ENCODE measurements at regions not wholly inside any gene's neighbourhood (a gene's known extent, or its start where the extent isn't known, plus 50 kb on each side); places are given as distances from the start of the nearest gene placed in this dataset.
"Not testable (repeated sequence)": the region's sequence is repeated elsewhere in the genome, so short reads cannot be mapped to it uniquely, and the experiment has no call there.

DNA sequence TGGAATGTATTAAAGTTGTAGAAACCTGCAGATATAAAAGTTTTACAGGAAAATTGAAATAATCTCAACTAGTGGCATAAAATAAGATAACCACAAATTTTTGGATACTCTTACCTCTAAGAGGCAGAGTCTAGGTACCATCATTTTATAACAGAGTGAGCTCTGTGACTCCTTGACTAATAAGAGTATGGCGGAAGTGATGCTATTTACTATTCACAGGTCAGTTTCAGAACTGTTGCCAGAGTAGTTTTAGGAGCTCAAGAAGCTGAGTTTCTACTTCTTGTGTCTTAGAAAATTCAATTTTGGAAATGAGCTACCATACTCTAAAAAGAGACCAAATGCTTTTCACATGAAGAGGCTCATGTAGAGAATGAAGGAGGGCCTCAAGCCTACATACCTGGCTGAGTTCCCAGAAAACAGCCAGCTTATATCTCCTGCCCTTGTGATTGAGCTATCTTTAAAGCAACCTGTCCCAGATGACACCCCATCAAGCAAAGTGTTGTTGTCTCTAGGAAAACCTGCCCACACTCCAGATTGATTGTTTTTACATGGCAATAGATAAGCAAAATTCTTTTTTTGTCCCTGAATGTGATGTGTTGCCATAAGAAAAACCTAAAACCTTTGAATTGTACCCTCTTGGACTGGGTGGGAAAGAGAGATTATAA, 712.8 kb upstream of the CNTN5 start:
- no peaks in the 10 kb centered on the region for H3K4me1 ChIP-seq (ENCODE audit: control insufficient read depth, insufficient read depth, low read length)
- H3K9me3 ChIP-seq (ENCODE audit: control insufficient read depth, low read depth, low read length): no peaks in the 10 kb centered on the region

GRCh38 chr11:98330306-98330705, 690.4 kb upstream of the CNTN5 start:
- H3K4me1 ChIP-seq (ENCODE audit: control insufficient read depth, insufficient read depth, low read length); H3K4me3 ChIP-seq (ENCODE audit: low read length); DNase-seq; H3K9me3 ChIP-seq (ENCODE audit: control insufficient read depth, low read depth, low read length); H3K27ac ChIP-seq (ENCODE audit: low read length); H3K36me3 ChIP-seq (ENCODE audit: control insufficient read depth, insufficient read depth, low read length); H3K27me3 ChIP-seq (ENCODE audit: control insufficient read depth, insufficient read depth, low read length): not testable (repeated sequence)
- WGBS (ENCODE audit: insufficient coverage, low lambda C conversion rate): no CpG with 5 or more reads among the region's 12 CpGs

More for the DNA sequence above, 712.8 kb upstream of the CNTN5 start:
- Histone ChIP-seq H3K36me3 (ENCODE audit: control insufficient read depth, insufficient read depth, low read length) (no peaks in the 10 kb centered on the region), H3K27ac (ENCODE audit: low read length) (no peak overlapping the region), H3K4me3 (ENCODE audit: low read length) (no peak overlapping the region), H3K27me3 (ENCODE audit: control insufficient read depth, insufficient read depth, low read length) (no peaks in the 10 kb centered on the region)
- no CpG with 5 or more reads among the region's 1 CpG for WGBS (ENCODE audit: insufficient coverage, low lambda C conversion rate)
- no peak for DNase-seq

DNA sequence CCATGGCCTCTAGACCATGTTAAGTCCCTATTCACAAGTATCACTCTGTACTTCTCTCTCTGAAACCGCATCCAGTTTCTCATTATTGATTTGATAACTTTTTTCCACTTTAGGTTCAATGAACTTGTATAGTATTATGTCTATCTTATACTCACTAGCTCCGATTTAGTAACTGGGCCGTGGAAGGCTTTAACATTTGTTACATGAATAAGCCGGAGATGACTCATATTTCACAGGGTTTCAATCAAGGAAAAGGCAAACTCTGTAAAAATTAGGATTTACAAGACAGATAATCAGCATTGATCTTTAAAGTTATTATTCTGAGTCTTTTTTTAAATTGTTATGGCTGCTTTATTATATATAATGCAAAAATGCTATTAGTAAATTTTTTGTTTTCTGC, 662.2 kb upstream of the CNTN5 start:
- H3K27ac ChIP-seq (ENCODE audit: low read length): no peak overlapping the region
- no peaks in the 10 kb centered on the region for H3K27me3 ChIP-seq (ENCODE audit: control insufficient read depth, insufficient read depth, low read length)
- WGBS (ENCODE audit: insufficient coverage, low lambda C conversion rate): 85% methylated on average over 2 of the region's 4 CpGs
- H3K36me3 ChIP-seq (ENCODE audit: control insufficient read depth, insufficient read depth, low read length): no peaks in the 10 kb centered on the region
- no peaks in the 10 kb centered on the region for H3K4me1 ChIP-seq (ENCODE audit: control insufficient read depth, insufficient read depth, low read length)
- H3K4me3 ChIP-seq (ENCODE audit: low read length): no peak overlapping the region
- no peaks in the 10 kb centered on the region for H3K9me3 ChIP-seq (ENCODE audit: control insufficient read depth, low read depth, low read length)
- no peak for DNase-seq

GRCh38 chr11:98365190-98365589, 655.6 kb upstream of the CNTN5 start:
- 20% methylated on average over 1 of the region's 3 CpGs for WGBS (ENCODE audit: insufficient coverage, low lambda C conversion rate)
- H3K27me3 ChIP-seq (ENCODE audit: control insufficient read depth, insufficient read depth, low read length): no peaks in the 10 kb centered on the region
- DNase-seq: no peak
- no peak overlapping the region for H3K4me3 ChIP-seq (ENCODE audit: low read length)
- no peaks in the 10 kb centered on the region for H3K4me1 ChIP-seq (ENCODE audit: control insufficient read depth, insufficient read depth, low read length)
- H3K9me3 ChIP-seq (ENCODE audit: control insufficient read depth, low read depth, low read length): no peaks in the 10 kb centered on the region
- no peaks in the 10 kb centered on the region for H3K36me3 ChIP-seq (ENCODE audit: control insufficient read depth, insufficient read depth, low read length)
- no peak overlapping the region for H3K27ac ChIP-seq (ENCODE audit: low read length)

DNA sequence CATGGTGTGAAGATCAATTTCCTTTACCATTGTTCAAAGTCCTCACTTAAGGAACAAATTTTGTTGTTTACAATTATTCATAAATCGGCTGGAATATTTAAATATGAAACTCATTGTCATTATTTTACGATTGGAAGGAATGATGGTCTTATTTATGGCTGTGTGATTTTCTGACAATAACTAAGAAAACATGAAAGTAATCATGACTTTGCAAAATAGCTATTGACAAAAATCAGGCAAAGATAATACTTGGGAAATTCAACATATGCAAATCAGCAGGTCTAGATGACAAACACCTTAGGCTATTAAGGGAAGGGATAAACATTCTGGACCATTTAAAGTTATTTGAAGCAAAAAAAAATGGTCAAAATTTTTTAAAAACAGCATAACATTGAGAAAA, 654.8 kb upstream of the CNTN5 start:
- Histone ChIP-seq H3K27ac (ENCODE audit: low read length) (no peak overlapping the region), H3K27me3 (ENCODE audit: control insufficient read depth, insufficient read depth, low read length) (no peaks in the 10 kb centered on the region), H3K4me3 (ENCODE audit: low read length) (no peak overlapping the region), H3K9me3 (ENCODE audit: control insufficient read depth, low read depth, low read length) (no peaks in the 10 kb centered on the region), H3K36me3 (ENCODE audit: control insufficient read depth, insufficient read depth, low read length) (no peaks in the 10 kb centered on the region), H3K4me1 (ENCODE audit: control insufficient read depth, insufficient read depth, low read length) (no peaks in the 10 kb centered on the region)
- no peak for DNase-seq
- WGBS (ENCODE audit: insufficient coverage, low lambda C conversion rate): 100% methylated on average over 1 of the region's 2 CpGs

DNA sequence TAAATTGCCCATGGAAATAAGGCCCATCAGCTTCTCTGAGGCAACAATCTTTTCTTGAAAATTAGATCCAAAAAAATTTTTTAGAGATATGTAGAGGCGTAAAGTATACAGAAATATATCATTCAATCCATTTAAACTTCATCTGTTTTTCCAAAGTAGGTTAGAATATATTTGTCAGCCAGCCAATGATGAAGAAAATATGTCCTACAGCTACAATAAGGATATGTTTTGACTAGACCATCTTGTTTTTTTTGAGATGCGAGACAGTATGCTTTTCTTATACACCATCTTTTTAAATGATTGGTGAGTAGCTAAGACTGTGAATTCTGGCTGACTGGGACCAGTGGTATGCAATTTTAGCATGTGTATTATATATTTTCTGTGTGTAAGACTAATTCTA, 630.4 kb upstream of the CNTN5 start:
- Histone ChIP-seq H3K36me3 (ENCODE audit: control insufficient read depth, insufficient read depth, low read length) (no peaks in the 10 kb centered on the region), H3K4me1 (ENCODE audit: control insufficient read depth, insufficient read depth, low read length) (no peaks in the 10 kb centered on the region), H3K9me3 (ENCODE audit: control insufficient read depth, low read depth, low read length) (no peaks in the 10 kb centered on the region), H3K4me3 (ENCODE audit: low read length) (no peak overlapping the region), H3K27ac (ENCODE audit: low read length) (no peak overlapping the region), H3K27me3 (ENCODE audit: control insufficient read depth, insufficient read depth, low read length) (no peaks in the 10 kb centered on the region)
- WGBS (ENCODE audit: insufficient coverage, low lambda C conversion rate): 100% methylated on average over 1 of the region's 2 CpGs
- DNase-seq: no peak

GRCh38 chr11:98394500-98394899, 626.2 kb upstream of the CNTN5 start:
- H3K4me1 ChIP-seq (ENCODE audit: control insufficient read depth, insufficient read depth, low read length); H3K4me3 ChIP-seq (ENCODE audit: low read length): not testable (repeated sequence)
- 89% methylated on average over 3 of the region's 4 CpGs for WGBS (ENCODE audit: insufficient coverage, low lambda C conversion rate)

DNA sequence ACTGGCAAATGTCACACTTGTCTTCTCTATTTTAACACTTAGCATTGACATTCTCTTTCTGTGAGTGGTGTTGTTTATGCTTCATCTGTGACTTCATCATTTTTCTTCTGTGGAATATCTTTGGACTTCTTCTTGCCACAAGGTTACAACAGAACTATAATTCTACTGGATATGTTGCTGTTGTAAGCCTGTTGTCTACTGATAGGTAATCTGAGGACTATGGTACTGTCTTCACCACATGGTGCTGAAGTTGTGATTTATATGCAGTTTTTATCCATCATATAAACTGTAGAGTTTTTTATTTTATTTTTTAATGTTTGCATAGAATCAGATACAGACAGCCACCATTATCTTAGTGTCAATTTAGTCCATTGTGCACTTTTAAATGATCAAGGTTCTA, 622.2 kb upstream of the CNTN5 start:
- DNase-seq: no peak
- no peaks in the 10 kb centered on the region for H3K27me3 ChIP-seq (ENCODE audit: control insufficient read depth, insufficient read depth, low read length)
- no peak overlapping the region for H3K4me3 ChIP-seq (ENCODE audit: low read length)
- H3K27ac ChIP-seq (ENCODE audit: low read length): no peak overlapping the region
- no peaks in the 10 kb centered on the region for H3K9me3 ChIP-seq (ENCODE audit: control insufficient read depth, low read depth, low read length)
- no peaks in the 10 kb centered on the region for H3K36me3 ChIP-seq (ENCODE audit: control insufficient read depth, insufficient read depth, low read length)
- no peaks in the 10 kb centered on the region for H3K4me1 ChIP-seq (ENCODE audit: control insufficient read depth, insufficient read depth, low read length)

More at GRCh38 chr11:98394500-98394899, 626.2 kb upstream of the CNTN5 start:
- not testable (repeated sequence) for H3K9me3 ChIP-seq (ENCODE audit: control insufficient read depth, low read depth, low read length); H3K27ac ChIP-seq (ENCODE audit: low read length); DNase-seq; H3K27me3 ChIP-seq (ENCODE audit: control insufficient read depth, insufficient read depth, low read length); H3K36me3 ChIP-seq (ENCODE audit: control insufficient read depth, insufficient read depth, low read length)

DNA sequence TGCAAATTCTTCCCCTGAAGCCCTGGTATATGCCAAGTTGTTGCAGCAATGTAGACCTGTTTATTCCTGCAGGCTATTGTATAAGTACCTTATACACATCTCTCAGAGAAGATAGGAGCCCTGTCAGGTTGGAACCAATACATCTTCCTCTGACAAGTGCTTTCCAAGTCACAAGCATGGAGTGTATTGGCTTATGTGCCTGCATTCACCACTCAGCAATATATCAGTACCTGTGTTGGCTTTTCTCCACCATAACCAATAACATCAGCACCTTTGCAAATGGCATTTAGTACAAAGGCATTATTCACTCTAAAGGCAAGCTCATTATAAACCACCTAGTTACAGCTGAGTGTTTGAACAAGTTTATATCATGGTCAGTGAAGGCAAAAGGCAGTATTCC, 611.7 kb upstream of the CNTN5 start:
- Histone ChIP-seq H3K27me3 (ENCODE audit: control insufficient read depth, insufficient read depth, low read length) (no peaks in the 10 kb centered on the region), H3K4me1 (ENCODE audit: control insufficient read depth, insufficient read depth, low read length) (no peaks in the 10 kb centered on the region), H3K36me3 (ENCODE audit: control insufficient read depth, insufficient read depth, low read length) (no peaks in the 10 kb centered on the region), H3K27ac (ENCODE audit: low read length) (no peak overlapping the region), H3K4me3 (ENCODE audit: low read length) (no peak overlapping the region), H3K9me3 (ENCODE audit: control insufficient read depth, low read depth, low read length) (no peaks in the 10 kb centered on the region)
- DNase-seq: no peak

GRCh38 chr11:98411777-98412176, 609.0 kb upstream of the CNTN5 start:
- no CpG with 5 or more reads among the region's 3 CpGs for WGBS (ENCODE audit: insufficient coverage, low lambda C conversion rate)
- H3K36me3 ChIP-seq (ENCODE audit: control insufficient read depth, insufficient read depth, low read length): no peaks in the 10 kb centered on the region
- no peaks in the 10 kb centered on the region for H3K4me1 ChIP-seq (ENCODE audit: control insufficient read depth, insufficient read depth, low read length)
- H3K27ac ChIP-seq (ENCODE audit: low read length): no peak overlapping the region
- no peak for DNase-seq
- H3K9me3 ChIP-seq (ENCODE audit: control insufficient read depth, low read depth, low read length): no peaks in the 10 kb centered on the region
- no peaks in the 10 kb centered on the region for H3K27me3 ChIP-seq (ENCODE audit: control insufficient read depth, insufficient read depth, low read length)
- H3K4me3 ChIP-seq (ENCODE audit: low read length): no peak overlapping the region

GRCh38 chr11:98417256-98417755, 603.4 kb upstream of the CNTN5 start:
- no peaks in the 10 kb centered on the region for H3K9me3 ChIP-seq (ENCODE audit: control insufficient read depth, low read depth, low read length)
- no peak for DNase-seq

More at GRCh38 chr11:98417256-98417755, 603.4 kb upstream of the CNTN5 start:
- no peaks in the 10 kb centered on the region for H3K4me1 ChIP-seq (ENCODE audit: control insufficient read depth, insufficient read depth, low read length)
- no peaks in the 10 kb centered on the region for H3K27me3 ChIP-seq (ENCODE audit: control insufficient read depth, insufficient read depth, low read length)
- WGBS (ENCODE audit: insufficient coverage, low lambda C conversion rate): 94% methylated on average over 3 of the region's 3 CpGs
- no peak overlapping the region for H3K4me3 ChIP-seq (ENCODE audit: low read length)
- H3K27ac ChIP-seq (ENCODE audit: low read length): no peak overlapping the region
- H3K36me3 ChIP-seq (ENCODE audit: control insufficient read depth, insufficient read depth, low read length): no peaks in the 10 kb centered on the region

Data from large intestine (tissue), 3 donors.